Panc1 (cell line): ENCODE measurements at regions not wholly inside any gene's neighbourhood (a gene's known extent, or its start where the extent isn't known, plus 50 kb on each side); places are given as distances from the start of the nearest gene placed in this dataset.
A peak's percentile ranks its signal among the peaks of the same experiment; 100 is the strongest.

ENCODE experiments used
- ATAC-seq: fragments of 200-7000 bp; cut with Tn5 transposase; 2 replicates; pipeline ENCODE4 v1.9.1; 2020; ENCODE audit warnings: mild to moderate bottlenecking, moderate library complexity
- BruUV-seq: library from RNA; stranded (reverse); fragments of 400-500 nt; replicated peaks from 2 replicates; lab custom pipeline; 2021; lab: Mats Ljungman, UMichigan
- CTCF ChIA-PET: fragments of 300-600 bp; sonication (Branson Sonifier 250); formaldehyde crosslinking; loops from one replicate; lab custom pipeline; 2022; ENCODE audit warnings: antibody characterized with exemption; lab: Charles Lee
- POLR2A ChIA-PET: fragments of 300-600 bp; sonication (Branson Sonifier 250); formaldehyde crosslinking; loops from one replicate; lab custom pipeline; 2022; ENCODE audit warnings: antibody characterized with exemption; lab: Charles Lee
- DNase-seq: peaks from one replicate; pipeline ENCODE4 v3.0.0-alpha.2; 2010; ENCODE audit warnings: low read depth, low spot score
- H3K27ac ChIP-seq: 2 replicates; pipeline ENCODE4 v1.5.1; 2011; ENCODE audit warnings: mild to moderate bottlenecking, low read length, inconsistent platforms
- H3K27me3 ChIP-seq: fragments of 200-500 bp; sonication (Bioruptor generic); 2 replicates; pipeline ENCODE4 v1.6.0; 2014; ENCODE audit warnings: low read length, inconsistent platforms; ENCODE audit not compliant: control insufficient read depth, insufficient read depth
- H3K36me3 ChIP-seq: fragments of 200-500 bp; sonication (Bioruptor generic); 2 replicates; pipeline ENCODE4 v1.5.1; 2014; ENCODE audit warnings: inconsistent platforms, mild to moderate bottlenecking, low read length, moderate library complexity; ENCODE audit not compliant: control insufficient read depth, insufficient read depth
- H3K4me1 ChIP-seq: 2 replicates; pipeline ENCODE4 v1.5.1; 2011; ENCODE audit warnings: inconsistent platforms, mild to moderate bottlenecking, low read length, moderate library complexity; ENCODE audit not compliant: control insufficient read depth, insufficient read depth
- H3K4me3 ChIP-seq, 2 experiments: 2 replicates each; pipeline ENCODE4 v1.5.1; 2011 to 2012; ENCODE audit warnings: low read depth in 2 of 2, low read length in 2 of 2, mild to moderate bottlenecking in 2 of 2, inconsistent platforms in 1 of 2, moderate library complexity in 1 of 2
- H3K9me3 ChIP-seq: fragments of 200-500 bp; sonication (Bioruptor generic); 2 replicates; pipeline ENCODE4 v1.5.1; 2014; ENCODE audit warnings: low read depth, mild to moderate bottlenecking, inconsistent platforms, low read length, moderate library complexity; ENCODE audit not compliant: control insufficient read depth, insufficient read depth
- CTCF ChIP-seq: fragments of 450-650 bp; IDR thresholded peaks from 2 replicates; pipeline ENCODE4 v1.5.1; 2017; ENCODE audit warnings: mild to moderate bottlenecking
- POLR2AphosphoS5 ChIP-seq: IDR thresholded peaks from 2 replicates; pipeline ENCODE4 v1.6.1; 2012; ENCODE audit warnings: mild to moderate bottlenecking, low read depth, low read length, moderate library complexity
- REST ChIP-seq, 2 experiments: IDR thresholded peaks; 2 replicates each; pipeline ENCODE4 v1.6.1; 2011 to 2012; ENCODE audit warnings: low read depth in 2 of 2, control low read depth in 1 of 2, low read length in 1 of 2, mild to moderate bottlenecking in 1 of 2, moderate library complexity in 1 of 2; ENCODE audit not compliant: insufficient read depth in 1 of 2
- SIN3A ChIP-seq: IDR thresholded peaks from 2 replicates; pipeline ENCODE4 v1.6.1; 2012; ENCODE audit warnings: low read depth, mild to moderate bottlenecking, low read length, moderate library complexity, borderline replicate concordance; ENCODE audit not compliant: insufficient read depth
- TCF7L2 ChIP-seq: IDR thresholded peaks from 2 replicates; pipeline ENCODE4 v1.6.1; 2011; ENCODE audit warnings: mild to moderate bottlenecking, low read depth, low read length, inconsistent platforms
- in situ Hi-C: cut with HindIII; loops from 2 replicates; pipeline ENCODE4 v1.10.0; 2016; ENCODE audit warnings: low sequenced_read_pairs, low pct_unique_long_range_greater_than_20kb
- intact Hi-C: fragments of 100-400 bp; cut with micrococcal nuclease; formaldehyde crosslinking; loops from one replicate; pipeline ENCODE4 v1.10.0; 2022; ENCODE audit not compliant: unreplicated experiment

- intact Hi-C loops, result no loop called here
- DNase-seq (no peak), ATAC-seq (no peak)
- no peaks in the 10 kb centered on the region for H3K36me3 ChIP-seq
- in situ Hi-C loops, result no loop called here
- H3K9me3 ChIP-seq, result no peaks in the 10 kb centered on the region
- H3K4me3 ChIP-seq, result no peak overlapping the region
- BruUV-seq, result no TSS peak
- TF ChIP-seq CTCF (no peak), POLR2AphosphoS5 (no peak), SIN3A (no peak), REST (IDR thresholded peaks at IDR 0.05; ENCODE audit: insufficient read depth in 1 of 2, low read depth in 2 of 2, low read length in 1 of 2) (no peak)
- ChIA-PET CTCF (no interaction called here), POLR2A (no interaction called here)
- no peaks in the 10 kb centered on the region for H3K27me3 ChIP-seq
- H3K27ac ChIP-seq, result no peak overlapping the region
- 0 out of 2 replicates have a peak, but pooled peaks cover 3% of the 10 kb centered on the region for H3K4me1 ChIP-seq
Observed at GRCh38 chr6:138719744-138720143, 53.8 kb upstream of the CCDC28A start.

- BruUV-seq, result no TSS peak
- intact Hi-C loops, result no loop called here
- POLR2A ChIA-PET, result no interaction called here
Observed at GRCh38 chr6:138722425-138723371, 50.9 kb upstream of the CCDC28A start.

More at GRCh38 chr6:138722425-138723371, 50.9 kb upstream of the CCDC28A start:
- ATAC-seq, result peak; percentile 82
- H3K27ac ChIP-seq, result no peak overlapping the region
- no peaks in the 10 kb centered on the region for H3K36me3 ChIP-seq
- no peak for DNase-seq
- in situ Hi-C loops, result no loop called here
- H3K27me3 ChIP-seq, result no peaks in the 10 kb centered on the region
- CTCF ChIA-PET, result no interaction called here
- H3K4me1 ChIP-seq, result 0 out of 2 replicates have a peak, but pooled peaks cover 3% of the 10 kb centered on the region
- peak; percentile 58 for TF ChIP-seq TCF7L2
- no peak for TF ChIP-seq SIN3A
- no peak overlapping the region for H3K4me3 ChIP-seq
- no peaks in the 10 kb centered on the region for H3K9me3 ChIP-seq
